ENCODE measurements at regions not wholly inside any gene's neighbourhood (a gene's known extent, or its start where the extent isn't known, plus 50 kb on each side); places are given as distances from the start of the nearest gene placed in this dataset.

GRCh38 chr4:15341733-15342300 lies 86.0 kb upstream of the C1QTNF7 start:
- DNase-seq = no peak

DNA sequence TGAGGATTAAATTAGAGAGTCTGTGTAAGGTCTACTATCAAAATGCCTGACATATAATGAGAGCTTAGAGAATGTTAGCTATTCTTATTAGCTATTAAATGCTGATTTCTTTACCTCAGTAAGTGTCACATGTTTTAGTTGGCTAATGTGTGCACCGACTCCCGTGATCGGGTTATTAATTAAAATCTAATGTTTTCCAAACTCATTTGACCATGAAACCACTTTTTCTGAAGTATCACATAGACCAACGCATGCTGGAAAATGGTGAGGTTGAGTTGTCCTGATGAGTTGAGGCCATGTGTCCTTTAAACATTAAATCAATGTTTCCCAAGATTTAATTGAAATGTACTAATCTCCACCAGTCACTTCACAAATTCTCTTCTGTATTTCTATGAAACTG lies 84.8 kb upstream of the C1QTNF7 start:
- no peak for DNase-seq

- DNase-seq = no peak
These were observed 84.3 kb upstream of the C1QTNF7 start for GRCh38 chr4:15343581-15343980.

GRCh38 chr4:15344041-15344440 lies 83.8 kb upstream of the C1QTNF7 start:
- DNase-seq = no peak

GRCh38 chr4:15345134-15345533 lies 82.7 kb upstream of the C1QTNF7 start:
- DNase-seq = no peak

DNA sequence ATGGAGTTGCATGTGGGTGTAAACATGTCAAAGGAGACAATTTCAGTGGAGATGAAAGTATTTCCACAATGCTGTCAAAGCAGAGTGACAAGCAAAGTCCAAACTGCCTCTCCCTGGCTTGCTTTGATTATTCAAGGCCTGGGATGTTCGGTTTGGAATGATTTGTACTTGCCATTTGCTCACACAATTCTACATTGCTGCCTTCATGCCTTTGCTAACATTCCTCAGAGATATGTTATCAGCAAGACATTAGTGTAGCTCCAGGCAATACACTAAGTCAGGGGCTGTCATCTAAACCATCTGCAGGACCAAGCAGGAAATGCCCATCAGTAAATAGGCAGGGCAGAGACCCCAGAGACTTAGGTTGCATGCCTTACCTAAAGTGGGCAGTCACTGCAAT lies 79.6 kb upstream of the C1QTNF7 start:
- no peak for DNase-seq

DNA sequence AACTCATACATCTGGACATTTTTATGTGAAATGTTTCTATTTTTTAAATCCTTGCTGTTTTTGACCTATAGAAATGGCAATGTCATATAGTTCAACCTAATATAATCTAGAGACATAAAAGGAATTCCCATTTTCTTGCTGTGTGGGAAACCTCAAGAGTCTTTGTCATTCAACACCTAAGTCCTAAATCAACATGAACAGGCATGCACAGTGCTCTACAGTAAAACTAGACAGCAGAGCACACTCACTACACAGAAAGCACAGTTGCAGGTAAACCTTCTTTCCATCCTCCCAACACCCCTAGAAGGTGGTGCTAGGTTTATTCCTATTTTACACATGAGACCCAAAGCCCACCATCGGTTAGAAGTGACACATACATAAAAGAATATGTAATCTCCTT lies 79.1 kb upstream of the C1QTNF7 start:
- no peak for DNase-seq

GRCh38 chr4:15349531-15349935 lies 78.3 kb upstream of the C1QTNF7 start:
- DNase-seq = no peak

DNA sequence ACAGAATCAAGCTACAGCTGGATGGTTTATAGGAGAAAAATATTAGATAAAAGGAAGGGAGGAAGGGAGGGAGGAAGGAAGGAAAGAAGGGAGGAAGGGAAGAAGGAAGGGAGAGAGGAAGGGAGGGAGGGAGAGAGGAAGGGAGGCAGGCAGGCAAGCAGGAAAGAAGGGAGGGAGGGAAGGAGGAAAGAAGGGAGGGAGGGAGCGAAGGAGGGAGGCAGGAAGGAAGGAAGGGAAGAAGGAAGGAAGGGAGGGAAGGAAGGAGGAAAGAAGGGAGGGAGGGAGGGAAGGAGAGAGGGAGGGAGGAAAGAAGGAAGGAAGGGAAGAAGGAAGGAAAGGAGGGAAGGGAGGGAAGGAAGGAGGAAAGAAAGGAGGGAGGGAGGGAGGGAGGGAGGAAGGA lies 77.9 kb upstream of the C1QTNF7 start:
- no peak for DNase-seq

DNA sequence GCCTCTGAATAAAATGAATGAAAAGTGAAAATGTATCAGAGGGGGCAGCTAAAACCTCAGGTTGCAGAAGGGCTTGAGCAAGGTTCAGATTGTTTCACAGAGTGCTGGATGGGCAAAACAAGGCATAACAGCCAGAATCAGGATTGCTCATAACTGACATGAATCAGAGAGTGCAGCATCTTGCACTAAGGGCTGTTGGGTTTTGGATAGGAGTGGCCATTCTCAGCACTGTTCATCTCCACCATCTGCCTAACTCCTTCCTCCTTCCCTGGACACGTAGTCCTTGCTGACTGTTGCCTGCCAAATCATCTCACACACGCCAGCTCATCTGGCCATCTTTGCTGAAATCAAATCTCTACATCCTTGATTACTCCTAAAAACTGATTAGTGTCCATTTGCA lies 75.3 kb upstream of the C1QTNF7 start:
- no peak for DNase-seq

DNA sequence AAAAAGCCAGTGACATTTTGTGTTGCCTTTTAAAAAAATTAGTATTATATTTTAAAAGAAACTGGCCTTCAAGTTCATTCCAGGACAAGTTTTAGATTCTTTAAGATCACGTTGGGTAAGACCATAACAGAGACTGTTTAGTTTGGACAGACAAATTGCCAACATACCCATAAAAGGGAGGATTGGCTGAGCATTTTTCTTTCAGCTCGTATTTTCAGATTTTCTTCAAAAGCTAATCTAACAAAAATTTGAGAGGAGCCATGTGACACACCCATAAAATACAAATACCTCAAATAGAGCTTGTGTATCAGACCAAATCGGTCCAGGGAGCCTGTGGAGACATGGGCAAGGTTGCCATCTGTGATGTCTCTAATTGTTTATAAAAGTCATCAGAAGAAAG lies 74.6 kb upstream of the C1QTNF7 start:
- DNase-seq = no peak

- DNase-seq = no peak
These were observed 73.2 kb upstream of the C1QTNF7 start for GRCh38 chr4:15354371-15355297.

- no peak for DNase-seq
These were observed 66.3 kb upstream of the C1QTNF7 start for GRCh38 chr4:15361529-15361928.

DNA sequence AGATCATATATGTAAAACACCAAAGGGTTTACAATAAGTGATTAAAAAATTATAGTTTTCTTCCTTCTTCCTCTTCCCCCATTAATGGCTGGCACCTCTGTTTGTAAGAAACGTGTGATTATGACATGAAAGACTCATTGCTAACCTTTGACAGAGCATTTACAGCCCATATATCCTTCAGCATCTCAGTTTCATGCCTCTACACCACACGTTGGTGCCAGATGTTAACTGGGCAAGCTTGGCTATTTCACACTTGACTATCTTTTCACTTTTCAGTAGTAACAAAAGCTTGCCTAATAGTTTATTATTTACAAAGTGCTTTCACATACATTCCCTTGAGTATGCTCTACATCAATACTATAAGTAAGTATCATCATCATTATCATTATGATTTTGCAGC lies 65.3 kb upstream of the C1QTNF7 start:
- no peak for DNase-seq

DNA sequence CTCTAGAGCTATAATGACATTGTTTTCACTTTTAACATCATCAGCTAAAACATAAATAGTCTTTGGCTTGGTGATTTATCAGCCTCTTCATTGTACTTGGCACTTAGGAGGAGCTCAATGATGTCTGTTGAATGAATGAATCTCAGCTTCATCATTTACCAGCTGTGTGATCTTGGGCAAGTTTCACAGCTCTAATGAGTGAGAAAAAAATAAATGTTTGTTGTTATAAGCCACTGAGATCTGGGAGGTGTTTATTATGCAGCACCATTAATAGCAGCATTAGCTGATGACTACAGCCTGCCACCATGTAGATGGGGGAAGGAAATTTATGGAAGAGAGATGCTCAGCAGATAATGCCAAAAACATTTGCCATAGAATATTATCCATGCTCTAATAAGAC lies 63.6 kb upstream of the C1QTNF7 start:
- DNase-seq = no peak

DNA sequence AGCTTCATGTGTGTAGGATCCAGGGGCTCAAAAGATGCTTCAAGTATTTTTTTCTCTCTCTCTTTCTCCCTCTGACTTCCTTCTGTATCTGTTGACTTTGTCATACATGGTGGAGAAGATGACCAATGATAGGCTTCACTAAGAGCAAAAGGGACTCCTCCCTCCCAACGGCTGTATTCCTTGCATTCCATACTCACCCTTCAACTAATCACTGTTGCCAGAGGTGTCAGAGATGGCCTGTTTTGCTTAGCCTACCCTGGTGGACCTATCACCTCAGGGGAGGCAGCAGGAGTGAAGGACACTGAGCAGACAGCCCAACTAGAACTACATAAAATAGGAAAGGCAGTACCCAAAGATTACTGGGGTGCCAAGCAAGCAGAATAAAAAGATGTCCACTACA lies 62.2 kb upstream of the C1QTNF7 start:
- DNase-seq = no peak

GRCh38 chr4:15366721-15367120 lies 61.1 kb upstream of the C1QTNF7 start:
- DNase-seq = no peak

- DNase-seq = no peak
These were observed 59.0 kb upstream of the C1QTNF7 start for GRCh38 chr4:15368856-15369255.

GRCh38 chr4:15370296-15370695 lies 57.5 kb upstream of the C1QTNF7 start:
- no peak for DNase-seq

DNA sequence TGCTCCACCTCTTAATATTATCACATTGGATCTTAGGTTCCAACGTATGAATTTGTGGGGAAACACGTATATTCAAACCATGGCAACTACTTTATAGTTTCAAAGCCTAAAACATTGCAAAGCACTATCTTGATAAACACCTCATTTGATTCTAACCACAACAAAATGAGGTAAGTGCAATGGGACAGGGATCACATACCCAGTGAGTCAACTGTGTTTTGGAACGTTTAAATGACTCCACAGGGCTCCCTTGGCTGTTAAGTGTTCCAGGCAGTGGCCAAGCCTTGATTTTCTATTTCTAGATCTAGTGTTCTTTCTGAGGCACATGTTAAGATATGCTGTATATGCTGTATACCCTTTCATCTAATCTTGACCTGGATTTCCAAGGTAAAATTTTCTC lies 54.5 kb upstream of the C1QTNF7 start:
- DNase-seq = no peak

GRCh38 chr4:15374656-15375055 lies 53.2 kb upstream of the C1QTNF7 start:
- DNase-seq = no peak

DNA sequence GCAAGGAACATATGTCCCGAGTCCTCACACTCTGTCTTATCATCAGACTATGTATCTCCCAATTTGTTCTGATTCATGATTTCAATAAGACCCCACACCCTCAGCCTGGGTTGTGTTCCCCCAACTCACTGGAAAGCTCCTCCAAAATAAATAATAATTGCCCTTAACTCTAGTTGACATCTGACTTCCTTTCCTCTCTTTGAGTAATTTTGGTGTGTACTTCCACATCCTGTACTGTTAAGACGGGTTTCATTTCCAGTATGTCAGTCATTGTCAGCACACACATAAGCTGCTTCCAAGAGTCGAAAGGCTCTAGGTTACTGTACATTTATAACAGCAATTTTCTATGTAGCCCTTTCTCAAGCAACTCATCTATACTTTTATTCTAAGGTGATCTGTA lies 52.2 kb upstream of the C1QTNF7 start:
- no peak for DNase-seq

DNA sequence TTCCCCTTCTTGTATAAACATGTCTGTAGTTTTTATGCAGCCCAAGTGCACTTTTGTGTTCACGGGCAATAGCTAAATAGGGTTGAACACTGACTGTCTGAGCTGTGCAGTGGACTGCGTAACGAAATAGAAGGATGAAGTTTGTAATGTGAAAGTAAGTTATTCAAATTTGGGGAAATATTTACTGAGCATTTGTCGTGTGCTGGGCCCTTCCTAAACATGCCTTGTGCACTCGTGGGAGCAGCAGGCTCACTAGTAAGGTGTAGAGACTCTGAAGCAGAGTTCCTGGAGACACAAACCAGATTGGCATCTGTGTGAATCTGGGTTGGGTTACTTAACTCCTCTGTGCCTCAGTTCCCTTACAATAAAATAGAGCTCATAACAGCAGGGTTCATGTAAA lies 51.7 kb upstream of the C1QTNF7 start:
- DNase-seq = no peak

GRCh38 chr4:15376594-15376993 lies 51.2 kb upstream of the C1QTNF7 start:
- DNase-seq = no peak
